Activated CD4-positive, alpha-beta T cell treated with anti-CD3 and anti-CD28 coated beads, Interleukin-2, amount 50 U/mL, for 24 hours (primary cell): ENCODE measurements at regions not wholly inside any gene's neighbourhood (a gene's known extent, or its start where the extent isn't known, plus 50 kb on each side); places are given as distances from the start of the nearest gene placed in this dataset.

Source experiments
- DNase-seq, 2 donors: peaks; one replicate each; pipeline ENCODE4 v3.0.0-alpha.2; 2020; ENCODE audit warnings: low read depth in 1 of 2, low spot score in 1 of 2

GRCh38 chr22:27571463-27572277 is 229.9 kb downstream of the MN1 start:
- DNase-seq, result no peak

DNA sequence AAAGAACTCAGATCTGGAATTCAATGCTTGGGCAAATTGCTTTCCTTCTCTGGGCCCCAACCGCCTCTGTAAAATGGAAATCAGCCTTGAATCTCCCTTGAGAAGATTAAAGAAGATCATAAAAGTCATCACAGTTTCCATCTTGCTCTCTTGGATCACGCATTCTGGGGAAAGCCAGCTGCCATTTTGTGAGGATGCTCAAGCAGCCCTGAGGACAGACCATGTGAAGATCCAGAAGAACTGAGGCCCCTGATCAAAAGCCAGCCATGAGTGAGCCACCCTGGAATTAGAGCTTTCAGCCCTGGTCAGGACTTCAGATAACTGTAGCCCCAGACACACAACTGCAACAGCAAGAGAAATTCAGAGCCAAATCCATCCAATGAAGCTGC is 229.3 kb downstream of the MN1 start:
- no peak for DNase-seq

- DNase-seq, result no peak
Measured at GRCh38 chr22:27573280-27574001, 228.1 kb downstream of the MN1 start.

DNA sequence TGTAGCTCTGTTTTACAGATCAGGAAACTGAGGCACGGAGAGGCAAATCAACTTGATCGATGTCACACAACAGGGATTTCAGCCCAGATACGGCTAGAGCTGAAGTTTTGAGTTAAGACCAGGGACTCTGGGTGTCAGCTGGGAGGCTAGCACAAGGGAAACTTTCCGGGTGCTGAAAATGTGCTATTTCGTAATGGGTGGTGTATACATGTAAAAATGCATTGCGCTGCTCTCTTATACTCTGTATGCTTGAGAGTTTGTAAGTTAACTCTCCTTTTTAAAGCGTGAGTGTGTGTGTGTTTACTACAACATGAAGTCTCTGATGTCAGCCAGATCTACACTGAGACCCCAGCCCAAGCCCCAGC is 227.6 kb downstream of the MN1 start:
- no peak for DNase-seq

DNA sequence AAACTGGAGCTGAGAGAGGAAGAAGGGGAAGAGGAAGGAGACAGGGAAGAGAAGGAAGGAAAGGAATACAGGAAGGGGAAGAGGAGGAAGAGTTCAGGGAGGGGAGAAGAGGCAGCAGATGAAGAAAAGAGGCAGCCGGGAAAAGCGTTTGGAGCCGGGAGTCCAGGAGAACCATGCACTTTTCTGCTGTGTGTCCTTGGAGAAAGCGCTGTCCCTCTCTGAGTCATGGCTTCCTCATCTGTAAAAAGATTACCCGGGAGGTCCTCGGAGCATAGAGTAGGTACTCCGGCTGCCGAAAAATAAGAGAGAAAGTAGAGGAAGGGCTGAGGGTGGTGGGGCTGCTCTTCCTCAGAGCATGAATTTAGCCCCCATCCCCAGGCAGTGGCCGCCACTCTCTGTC is 226.9 kb downstream of the MN1 start:
- DNase-seq, result no peak

- DNase-seq, result no peak
Measured at GRCh38 chr22:27575348-27575747, 226.2 kb downstream of the MN1 start.

- no peak for DNase-seq
Measured at GRCh38 chr22:27576413-27576812, 225.1 kb downstream of the MN1 start.

DNA sequence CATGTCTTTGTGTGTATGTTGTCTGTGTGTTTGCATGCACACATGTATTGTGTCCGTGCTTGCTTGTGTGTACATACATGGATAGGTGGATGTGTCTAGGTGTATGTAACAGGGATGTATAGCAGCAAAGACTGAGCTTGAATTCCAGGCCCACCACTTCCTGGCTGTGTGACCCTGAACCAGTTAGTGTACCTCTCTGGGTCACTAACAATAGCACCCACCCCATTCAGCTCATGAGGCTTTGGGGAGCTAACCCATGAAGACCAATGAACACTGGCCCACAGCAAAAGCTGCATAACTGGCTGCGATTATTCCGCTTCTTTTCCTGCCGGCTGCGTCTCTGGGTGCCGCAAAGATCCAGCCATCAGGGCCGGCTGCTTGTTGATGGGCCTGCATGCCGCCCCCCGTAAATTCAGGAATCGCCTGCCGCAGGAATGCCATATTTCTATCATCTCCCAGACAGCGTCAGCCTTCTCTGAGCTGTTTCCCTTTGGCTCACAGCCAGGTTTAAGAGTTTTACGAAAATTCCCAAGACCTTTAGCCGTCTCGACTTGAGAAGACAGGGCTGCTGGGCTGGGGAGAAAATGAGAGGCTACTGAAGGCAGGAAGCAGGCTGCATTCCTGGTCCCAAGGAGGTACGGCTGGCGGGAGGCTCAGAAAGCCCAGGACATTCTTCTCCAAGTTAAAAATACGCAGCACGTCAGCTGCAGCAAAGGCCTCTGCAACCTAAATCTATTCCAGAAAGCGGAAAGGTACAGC is 224.6 kb downstream of the MN1 start:
- no peak for DNase-seq

GRCh38 chr22:27577574-27577969 is 224.0 kb downstream of the MN1 start:
- no peak for DNase-seq

- no peak for DNase-seq
Measured at GRCh38 chr22:27578937-27579617, 222.5 kb downstream of the MN1 start.

- no peak for DNase-seq
Measured at GRCh38 chr22:27580311-27580897, 221.2 kb downstream of the MN1 start.

DNA sequence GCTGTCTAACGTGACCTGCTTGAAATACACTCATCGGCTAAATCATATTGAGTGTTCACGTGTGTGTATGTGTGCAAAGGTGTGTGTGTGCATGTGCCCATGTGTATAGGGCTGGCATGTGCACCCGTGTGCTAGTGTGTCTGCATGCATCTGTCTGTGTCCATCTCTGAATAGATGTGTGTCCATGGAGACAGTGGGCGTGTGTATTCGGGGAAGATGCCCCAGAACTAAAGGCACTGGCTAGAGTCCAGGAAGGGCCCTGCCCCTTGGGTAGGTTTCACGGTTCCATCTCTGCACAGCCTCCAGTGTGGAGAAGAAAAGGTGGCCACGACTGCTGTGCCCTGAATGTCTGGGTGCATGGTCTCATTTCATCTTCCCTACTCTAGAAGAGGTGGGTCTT is 220.3 kb downstream of the MN1 start:
- DNase-seq, result no peak

- DNase-seq, result no peak
Measured at GRCh38 chr22:27581688-27582087, 219.9 kb downstream of the MN1 start.

DNA sequence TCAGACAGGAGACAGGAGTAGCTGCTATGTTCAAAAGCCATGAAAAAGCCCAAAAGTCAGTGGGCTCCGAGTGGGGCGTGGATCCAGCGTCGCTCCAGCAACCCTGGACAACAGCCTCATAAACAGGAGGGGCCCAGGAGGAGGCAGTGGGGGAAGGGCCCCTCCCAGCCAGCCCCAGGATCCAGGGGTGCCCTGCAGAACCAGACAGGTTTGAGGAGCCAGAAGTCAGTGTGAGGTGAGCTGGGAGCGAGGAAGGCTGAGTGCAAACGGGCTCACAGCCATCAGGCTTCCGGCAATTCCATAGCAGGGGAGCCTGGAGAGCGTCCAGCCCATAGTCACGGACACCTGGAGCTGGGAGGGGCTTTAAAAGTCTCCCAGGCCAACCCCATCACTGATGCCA is 217.7 kb downstream of the MN1 start:
- DNase-seq, result no peak

- no peak for DNase-seq
Measured at GRCh38 chr22:27585141-27585540, 216.4 kb downstream of the MN1 start.

DNA sequence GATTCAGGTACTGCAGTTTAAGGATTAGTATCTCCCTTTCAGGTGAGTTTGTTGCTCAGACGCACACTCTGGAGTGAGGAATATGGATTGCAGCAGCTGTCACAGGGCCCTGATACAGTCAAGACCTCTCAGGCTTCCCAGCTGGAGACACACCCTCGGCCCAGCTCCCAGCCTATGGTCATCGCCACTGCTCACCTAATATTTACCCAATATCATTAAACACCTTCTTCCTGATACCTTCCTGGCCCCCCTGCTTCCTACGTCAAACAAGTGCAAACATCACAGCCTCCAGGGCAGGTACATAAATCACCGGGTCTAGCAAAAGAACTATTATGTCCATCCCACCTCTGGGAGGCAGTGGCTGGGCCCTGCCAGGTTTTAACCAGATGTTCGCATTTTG is 213.3 kb downstream of the MN1 start:
- no peak for DNase-seq

DNA sequence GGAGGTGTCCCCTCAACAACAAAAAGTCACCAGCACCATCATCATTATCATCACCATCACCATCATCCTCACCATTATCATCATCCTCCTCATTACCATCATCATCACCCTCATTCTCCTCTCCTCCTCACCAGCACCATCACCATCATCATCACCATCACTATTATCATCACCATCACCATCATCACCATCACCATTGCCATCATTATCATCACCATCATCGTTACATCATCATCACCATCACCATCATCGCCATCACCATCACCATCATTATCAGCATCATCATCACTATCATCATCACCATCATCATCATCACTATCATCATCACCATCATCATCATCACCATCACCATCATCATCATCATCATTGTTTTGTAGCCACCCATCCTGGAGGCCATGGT is 212.6 kb downstream of the MN1 start:
- no peak for DNase-seq

- no peak for DNase-seq
Measured at GRCh38 chr22:27591060-27591459, 210.5 kb downstream of the MN1 start.

GRCh38 chr22:27593378-27593777 is 208.2 kb downstream of the MN1 start:
- DNase-seq, result no peak

DNA sequence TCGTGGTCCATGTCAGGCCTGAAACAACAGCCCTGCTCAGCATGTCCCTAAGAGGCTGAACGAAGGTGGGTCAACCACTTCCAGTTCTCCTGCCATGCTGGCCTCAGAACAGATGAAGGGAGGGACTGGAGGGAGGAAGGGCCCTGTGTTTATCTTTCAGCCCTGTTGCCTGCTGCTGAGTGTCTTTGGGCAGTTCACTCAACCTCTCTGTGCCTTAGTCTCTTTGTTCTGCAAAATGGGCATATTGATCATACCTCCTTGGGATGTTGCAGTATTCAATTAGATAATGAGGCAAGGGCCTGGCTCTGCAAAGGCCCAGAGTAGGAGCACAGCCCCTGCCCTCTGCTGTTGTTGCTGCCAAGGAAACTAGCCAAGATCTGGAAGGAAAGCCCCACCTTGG is 207.5 kb downstream of the MN1 start:
- DNase-seq, result no peak

DNA sequence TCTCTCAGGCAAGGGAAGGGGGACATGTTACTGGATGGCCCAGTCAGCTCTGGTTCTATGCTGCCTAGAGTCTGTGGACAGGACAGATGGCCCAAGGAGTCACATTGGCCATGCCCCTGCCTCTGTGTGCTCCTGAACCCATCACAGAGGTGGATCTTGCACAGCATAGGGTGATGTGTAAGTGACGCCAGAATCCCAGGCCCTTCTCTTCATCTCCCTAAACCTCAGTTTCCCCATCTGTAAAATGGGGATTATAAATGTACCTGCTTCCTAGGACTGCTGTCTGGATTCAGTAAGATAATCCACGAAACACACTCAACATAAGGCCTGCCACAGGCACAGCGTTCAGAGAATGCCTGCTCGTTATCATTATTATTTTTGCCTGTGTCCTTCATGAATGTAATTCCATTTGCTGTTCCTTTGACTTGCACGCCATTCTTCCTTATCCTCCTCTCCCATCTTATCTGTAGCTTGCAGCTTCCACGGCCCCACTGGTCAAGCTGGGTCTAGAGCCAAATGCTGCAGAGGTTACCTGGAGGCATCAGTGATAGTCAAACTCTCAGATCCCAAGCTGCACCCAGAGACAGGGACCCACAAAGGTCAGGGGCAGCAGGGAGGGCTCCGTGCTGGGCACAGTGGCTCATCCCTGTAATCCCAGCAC is 207.0 kb downstream of the MN1 start:
- no peak for DNase-seq
